ENCODE measurements at regions not wholly inside any gene's neighbourhood (a gene's known extent, or its start where the extent isn't known, plus 50 kb on each side); places are given as distances from the start of the nearest gene placed in this dataset.

- TF ChIP-seq PBX3 (IDR thresholded peaks at IDR 0.05) (no peak), NRF1 (IDR thresholded peaks at IDR 0.05; ENCODE audit: low read depth, low read length) (no peak), ELF1 (IDR thresholded peaks at IDR 0.05) (no peak)
- TF ChIP-seq, protein P1, sequence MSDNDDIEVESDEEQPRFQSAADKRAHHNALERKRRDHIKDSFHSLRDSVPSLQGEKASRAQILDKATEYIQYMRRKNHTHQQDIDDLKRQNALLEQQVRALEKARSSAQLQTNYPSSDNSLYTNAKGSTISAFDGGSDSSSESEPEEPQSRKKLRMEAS (IDR thresholded peaks at IDR 0.05; ENCODE audit: low read depth) = no peak
Observed at GRCh38 chr3:74506246-74506645, 108.2 kb downstream of the CNTN3 start (continued).

- WGBS (ENCODE audit: low lambda C conversion rate) = 73% methylated on average over 6 of the region's 6 CpGs
- Histone ChIP-seq H3K27ac (ENCODE audit: low read depth in 2 of 2, low read length in 1 of 2) (no peak overlapping the region), H3K4me1 (ENCODE audit: control insufficient read depth in 1 of 2, insufficient read depth in 2 of 2, low read depth in 1 of 2, low read length in 1 of 2) (no peaks in the 10 kb centered on the region; a peak in 1 of 4 replicates), H3F3A (replicated peaks; ENCODE audit: insufficient read depth) (no peaks in the 10 kb centered on the region), H3K9ac (no peak overlapping the region), H4K20me1 (ENCODE audit: insufficient read depth) (no peaks in the 10 kb centered on the region), H3K79me2 (ENCODE audit: insufficient read depth) (no peaks in the 10 kb centered on the region; the same call in 1 of the 2 replicates), H3K9me3 (no peaks in the 10 kb centered on the region), H3K4me2 (no peak overlapping the region), H3K27me3 (ENCODE audit: insufficient read depth) (no peaks in the 10 kb centered on the region), H3K4me3 (ENCODE audit: low read depth in 2 of 2, low read length in 1 of 2) (no peak overlapping the region), H3K36me3 (replicated peaks in 1 of 2; ENCODE audit: control insufficient read depth in 1 of 2, insufficient read depth in 2 of 2, low read length in 1 of 2) (no peaks in the 10 kb centered on the region), H2AFZ (ENCODE audit: low read depth) (no peak overlapping the region), H3K9me2 (no peaks in the 10 kb centered on the region)
- ChIA-PET POLR2A (no interaction called here), CTCF (no interaction called here)
- DNase-seq = no peak
- no peak for TF ChIP-seq ZBTB33 (IDR thresholded peaks at IDR 0.05; ENCODE audit: borderline replicate concordance, low read depth)
- no peak for TF ChIP-seq EZH2phosphoT487 (IDR thresholded peaks at IDR 0.05; ENCODE audit: borderline replicate concordance, low read depth)
- no peak for TF ChIP-seq PBX3 (IDR thresholded peaks at IDR 0.05)
- no peak for TF ChIP-seq MXI1 (IDR thresholded peaks at IDR 0.05; ENCODE audit: low read depth, low read length)
- TF ChIP-seq TEAD4 (IDR thresholded peaks at IDR 0.05; ENCODE audit: borderline replicate concordance, insufficient read depth) = no peak
- TF ChIP-seq FOSL2 (IDR thresholded peaks at IDR 0.05; ENCODE audit: borderline replicate concordance, low read depth) = no peak
Observed at GRCh38 chr3:74501007-74501406, 113.5 kb downstream of the CNTN3 start.

DNA sequence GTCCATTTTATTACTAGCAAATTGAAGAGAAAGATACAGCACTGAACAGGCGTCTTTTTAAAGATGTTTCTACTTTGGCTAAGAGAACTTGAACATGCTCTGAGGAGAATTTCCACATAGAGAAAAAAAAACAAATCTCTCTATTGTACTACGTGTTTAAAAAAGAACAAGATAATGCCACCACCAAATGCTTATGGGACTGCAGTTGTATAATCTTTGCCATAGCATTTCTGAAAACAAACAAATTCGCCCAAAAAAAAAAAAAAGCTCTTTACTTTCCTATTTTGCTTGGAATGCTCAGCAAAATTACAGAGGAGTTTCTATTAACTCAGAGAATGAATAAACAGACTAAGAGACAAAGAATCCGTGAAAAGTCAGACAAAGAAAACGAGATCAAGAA lies 114.2 kb downstream of the CNTN3 start:
- H3K9ac ChIP-seq = no peak overlapping the region
- H3K9me3 ChIP-seq = no peaks in the 10 kb centered on the region
- H3K27me3 ChIP-seq (ENCODE audit: insufficient read depth) = no peaks in the 10 kb centered on the region
- no peaks in the 10 kb centered on the region for H3K9me2 ChIP-seq
- CTCF ChIA-PET = no interaction called here
- no peak for DNase-seq
- H3K36me3 ChIP-seq (replicated peaks in 1 of 2; ENCODE audit: control insufficient read depth in 1 of 2, insufficient read depth in 2 of 2, low read length in 1 of 2) = no peaks in the 10 kb centered on the region
- no peak overlapping the region for H3K27ac ChIP-seq (ENCODE audit: low read depth in 2 of 2, low read length in 1 of 2)
- H3K4me3 ChIP-seq (ENCODE audit: low read depth in 2 of 2, low read length in 1 of 2) = no peak overlapping the region
- WGBS (ENCODE audit: low lambda C conversion rate) = 61% methylated on average over 5 of the region's 5 CpGs
- no peak overlapping the region for H2AFZ ChIP-seq (ENCODE audit: low read depth)
- H4K20me1 ChIP-seq (ENCODE audit: insufficient read depth) = no peaks in the 10 kb centered on the region
- H3F3A ChIP-seq (replicated peaks; ENCODE audit: insufficient read depth) = no peaks in the 10 kb centered on the region
- no peaks in the 10 kb centered on the region; a peak in 1 of 4 replicates for H3K4me1 ChIP-seq (ENCODE audit: control insufficient read depth in 1 of 2, insufficient read depth in 2 of 2, low read depth in 1 of 2, low read length in 1 of 2)
- H3K4me2 ChIP-seq = no peak overlapping the region
- POLR2A ChIA-PET = no interaction called here
- H3K79me2 ChIP-seq (ENCODE audit: insufficient read depth) = no peaks in the 10 kb centered on the region
- TF ChIP-seq FOXJ3 (CRISPR knock-in tag; IDR thresholded peaks at IDR 0.05) (no peak), RAD21 (IDR thresholded peaks at IDR 0.05; ENCODE audit: low read length) (no peak), TEAD4 (IDR thresholded peaks at IDR 0.05; ENCODE audit: borderline replicate concordance, insufficient read depth) (no peak), GABPA (IDR thresholded peaks at IDR 0.05; ENCODE audit: low read depth) (no peak), CHD2 (IDR thresholded peaks at IDR 0.05; ENCODE audit: low read length, partially characterized antibody) (no peak), USF1 (IDR thresholded peaks at IDR 0.05; ENCODE audit: borderline replicate concordance, low read depth) (no peak), USF2 (IDR thresholded peaks at IDR 0.05; ENCODE audit: borderline replicate concordance, low read depth, low read length) (no peak), MEF2A (IDR thresholded peaks at IDR 0.05; ENCODE audit: borderline replicate concordance, low read depth) (no peak), PBX3 (IDR thresholded peaks at IDR 0.05) (no peak), SIN3A (IDR thresholded peaks at IDR 0.05; ENCODE audit: borderline replicate concordance, low read depth, low read length) (no peak), JUND (IDR thresholded peaks at IDR 0.05) (no peak), RFX5 (IDR thresholded peaks at IDR 0.05; ENCODE audit: low read length) (no peak)
